Skin of body (tissue), 1 donor: ENCODE measurements at regions not wholly inside any gene's neighbourhood (a gene's known extent, or its start where the extent isn't known, plus 50 kb on each side); places are given as distances from the start of the nearest gene placed in this dataset.
"Not testable (repeated sequence)": the region's sequence is repeated elsewhere in the genome, so short reads cannot be mapped to it uniquely, and the experiment has no call there.

Source experiments
- DNase-seq: peaks from one replicate; lab custom pipeline; 2025; lab: John Stamatoyannopoulos, UW

DNA sequence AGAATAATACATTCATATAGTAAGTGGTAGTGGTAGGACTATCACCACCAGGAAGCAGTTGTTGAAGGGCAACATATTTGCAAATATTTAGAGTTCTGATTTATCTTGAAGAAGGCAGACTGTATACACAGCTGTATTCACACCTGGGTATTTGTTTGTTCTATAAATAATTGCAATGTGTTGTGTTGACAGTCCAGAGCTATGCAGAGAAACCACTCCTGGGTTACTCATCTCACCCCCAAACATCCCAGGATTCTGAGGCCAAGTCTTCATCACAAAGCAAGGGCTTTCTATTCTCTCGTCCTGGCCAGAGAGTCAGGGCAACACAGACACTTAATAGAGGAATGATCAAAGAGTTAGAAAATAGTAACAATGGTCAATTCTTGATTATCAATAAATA lies 102.1 kb upstream of the FAT3 start:
- DNase-seq, result no peak

GRCh38 chr11:92111287-92111686 lies 113.3 kb upstream of the FAT3 start:
- DNase-seq, result no peak

GRCh38 chr11:92109466-92109865 lies 115.2 kb upstream of the FAT3 start:
- no peak for DNase-seq

GRCh38 chr11:92107331-92107730 lies 117.3 kb upstream of the FAT3 start:
- DNase-seq, result no peak

DNA sequence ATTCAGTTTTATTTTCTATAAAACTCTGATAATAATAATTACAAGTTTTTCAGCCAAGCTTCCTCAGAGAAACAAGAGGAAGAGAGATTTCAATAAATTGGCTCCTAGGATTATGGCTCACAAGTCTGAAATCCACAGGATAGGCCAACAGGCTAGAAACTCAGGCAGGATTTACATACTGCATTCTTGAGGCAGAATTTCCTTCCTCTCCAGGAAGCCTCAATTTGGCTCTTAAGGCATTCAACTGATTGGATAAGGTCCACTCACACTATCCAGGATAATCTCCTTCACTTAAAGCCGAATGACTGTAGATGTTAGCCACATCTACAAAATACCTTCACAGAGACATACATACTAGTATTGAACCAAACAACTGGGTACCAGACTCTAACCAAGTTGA lies 120.3 kb upstream of the FAT3 start:
- no peak for DNase-seq

DNA sequence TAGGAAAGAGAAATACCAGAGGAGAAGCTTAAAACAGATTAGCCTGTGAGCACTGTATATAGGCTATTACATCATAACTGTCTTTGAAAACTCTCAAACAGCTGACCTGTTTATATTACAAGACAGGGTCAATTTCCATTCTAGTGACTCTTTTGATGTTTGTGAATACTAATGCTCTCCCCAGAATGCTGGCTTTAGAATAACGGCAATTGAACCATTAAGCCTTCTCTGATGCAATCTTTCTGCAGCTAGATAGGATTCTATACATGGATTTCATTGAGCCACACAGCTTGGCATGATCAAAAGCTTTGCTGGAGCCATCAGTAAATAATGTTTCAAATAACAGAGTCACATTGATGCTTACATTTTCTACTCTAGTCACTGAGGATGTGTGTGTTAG lies 122.7 kb upstream of the FAT3 start:
- DNase-seq, result no peak

DNA sequence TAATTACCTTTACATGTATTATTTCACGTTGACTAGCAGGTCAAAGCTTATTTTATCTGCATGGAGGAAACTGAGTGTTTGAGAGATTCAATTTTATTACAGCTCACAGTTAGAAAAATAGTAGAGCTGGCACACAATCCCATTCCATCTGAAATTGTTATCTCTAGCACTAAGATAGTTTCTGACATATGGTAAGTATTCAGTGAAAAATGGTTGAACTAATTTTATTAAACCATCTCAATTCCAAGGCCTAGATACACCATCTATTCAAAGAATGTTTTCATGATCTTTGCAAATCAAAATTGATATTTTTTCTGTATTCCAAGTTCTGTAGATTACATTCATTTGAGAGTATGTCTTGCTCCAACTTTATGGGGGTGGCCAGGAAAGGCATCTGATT lies 125.4 kb upstream of the FAT3 start:
- DNase-seq, result no peak

DNA sequence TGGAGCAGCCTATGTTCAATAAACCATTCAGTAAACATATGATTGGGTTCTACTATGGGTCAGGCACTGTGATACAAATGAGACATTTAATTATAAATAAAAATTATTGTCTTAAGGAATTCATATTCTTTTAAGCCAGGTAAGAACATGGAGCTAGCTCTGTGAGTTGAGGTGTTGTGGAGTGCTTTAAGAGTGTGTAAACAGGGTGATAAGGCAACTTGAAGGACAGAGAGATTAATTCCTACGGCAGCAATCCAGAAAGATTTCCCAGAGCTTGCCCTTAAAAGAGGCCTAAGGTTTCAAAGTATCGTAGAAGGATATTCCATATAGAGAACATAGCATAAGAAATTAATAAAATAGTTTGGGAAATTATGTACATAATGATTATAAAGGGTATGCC lies 126.4 kb upstream of the FAT3 start:
- DNase-seq, result no peak

DNA sequence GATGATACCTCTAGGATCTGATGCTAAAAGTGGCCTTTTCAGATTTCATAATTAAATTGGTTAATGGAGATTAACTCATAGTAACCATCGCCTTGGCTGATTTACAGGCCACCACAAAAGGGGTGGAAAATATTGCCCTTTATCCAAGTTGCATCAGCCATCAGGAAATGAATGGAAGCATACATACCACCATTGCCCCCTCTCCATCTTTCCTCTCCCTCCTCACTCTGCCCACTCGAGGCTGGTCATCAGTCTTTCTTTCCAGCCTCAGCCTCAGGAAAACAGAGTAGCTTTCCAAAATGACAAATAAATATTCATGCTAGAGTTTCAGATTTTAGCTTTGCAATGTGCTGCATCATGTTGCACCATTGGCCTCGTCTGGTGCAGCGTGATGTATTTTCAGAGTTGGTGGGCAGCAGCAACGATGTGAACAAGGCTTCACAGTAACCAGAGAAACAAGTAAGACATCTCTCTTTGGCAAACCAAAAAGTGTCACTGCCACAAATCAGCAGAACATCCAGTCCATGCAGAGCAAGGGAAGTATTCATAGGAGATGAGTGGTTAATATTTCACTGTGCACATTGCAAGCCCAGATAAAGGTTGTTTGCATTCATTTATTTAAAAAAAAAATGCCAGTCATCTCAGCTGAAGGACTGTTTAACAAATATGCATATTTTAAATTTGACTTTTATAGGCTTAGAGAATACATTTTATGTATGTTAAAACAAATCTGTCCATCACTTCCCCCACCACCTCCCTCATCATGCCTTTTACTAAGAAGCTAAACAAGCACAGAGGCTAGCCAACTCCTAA lies 136.7 kb upstream of the FAT3 start:
- DNase-seq, result no peak

GRCh38 chr11:92083123-92083522 lies 141.5 kb upstream of the FAT3 start:
- no peak for DNase-seq

DNA sequence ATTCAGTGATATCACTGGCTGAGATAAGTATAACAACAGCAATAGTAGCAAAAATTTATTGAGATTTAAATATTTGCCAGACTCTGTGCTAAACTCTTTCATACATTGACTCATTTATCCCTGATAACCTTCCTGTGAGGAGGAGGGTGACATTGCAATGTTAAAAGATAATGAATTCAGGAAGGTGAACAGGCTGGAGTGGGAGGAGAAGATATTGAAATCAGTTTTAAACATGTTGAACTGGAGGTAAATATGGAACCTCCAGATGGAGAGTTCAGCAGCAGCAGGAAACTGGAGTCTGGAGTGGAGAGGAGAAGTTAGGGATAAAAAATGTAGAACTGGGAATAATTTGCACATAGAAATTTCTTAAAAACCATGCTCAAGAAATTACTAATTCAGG lies 142.0 kb upstream of the FAT3 start:
- no peak for DNase-seq

GRCh38 chr11:92074498-92074897 lies 150.1 kb upstream of the FAT3 start:
- not testable (repeated sequence) for DNase-seq

DNA sequence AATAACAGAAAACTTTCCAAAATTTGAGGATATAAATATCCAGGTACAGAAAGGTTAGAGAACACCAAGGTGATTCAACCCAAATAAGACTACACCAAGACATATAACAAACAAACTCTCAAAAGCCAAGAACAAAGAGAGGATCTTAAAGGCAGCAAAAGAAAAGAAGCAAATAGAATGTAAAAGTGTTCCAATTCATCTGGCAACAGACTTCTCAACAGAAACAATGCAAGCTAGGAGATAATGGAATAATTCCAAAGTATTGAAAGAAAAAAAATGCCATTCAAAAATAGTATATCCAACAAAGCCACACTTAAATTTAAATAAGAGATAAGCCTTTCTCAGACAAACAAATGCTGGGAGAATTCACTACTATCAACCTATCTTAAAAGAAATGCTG lies 153.0 kb upstream of the FAT3 start:
- no peak for DNase-seq

DNA sequence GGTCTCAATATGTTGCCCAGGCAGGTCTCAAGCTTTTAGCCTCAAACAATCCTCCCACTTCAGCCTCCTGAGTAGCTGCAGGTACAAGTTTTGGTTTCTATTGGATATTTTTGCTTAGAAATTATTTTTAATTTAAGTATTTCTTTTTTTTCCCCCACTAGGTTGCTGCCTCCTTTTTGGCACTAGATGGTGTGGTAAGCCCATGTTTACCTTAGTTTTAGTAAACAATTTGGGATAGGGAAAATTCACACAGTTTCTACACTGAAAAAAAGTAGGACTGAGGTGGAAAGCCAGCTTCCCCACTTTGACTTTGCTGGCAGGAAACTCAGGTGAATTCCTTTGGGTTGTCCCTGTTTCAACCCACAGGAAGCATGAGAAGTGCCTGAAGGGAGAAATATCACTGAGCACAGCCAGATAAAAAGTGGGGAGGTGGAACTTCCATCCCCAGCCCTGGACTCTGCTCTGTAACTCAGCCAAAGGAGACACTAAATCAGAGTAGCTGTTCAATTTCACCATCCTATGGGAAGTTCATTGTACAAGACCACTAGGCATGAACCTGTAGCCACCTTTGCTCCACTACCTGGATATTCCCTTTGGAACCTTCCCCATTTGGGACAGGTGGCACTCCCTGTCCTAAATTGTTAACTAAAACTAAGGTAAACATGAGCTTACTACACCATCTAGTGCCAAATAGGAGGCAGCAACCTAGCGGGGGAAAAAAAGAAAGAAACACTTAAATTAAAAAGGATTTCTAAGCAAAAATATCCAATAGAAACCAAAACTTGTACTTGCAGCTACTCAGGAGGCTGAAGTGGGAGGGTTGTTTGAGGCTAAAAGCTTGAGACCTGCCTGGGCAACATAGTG lies 154.4 kb upstream of the FAT3 start:
- no peak for DNase-seq

DNA sequence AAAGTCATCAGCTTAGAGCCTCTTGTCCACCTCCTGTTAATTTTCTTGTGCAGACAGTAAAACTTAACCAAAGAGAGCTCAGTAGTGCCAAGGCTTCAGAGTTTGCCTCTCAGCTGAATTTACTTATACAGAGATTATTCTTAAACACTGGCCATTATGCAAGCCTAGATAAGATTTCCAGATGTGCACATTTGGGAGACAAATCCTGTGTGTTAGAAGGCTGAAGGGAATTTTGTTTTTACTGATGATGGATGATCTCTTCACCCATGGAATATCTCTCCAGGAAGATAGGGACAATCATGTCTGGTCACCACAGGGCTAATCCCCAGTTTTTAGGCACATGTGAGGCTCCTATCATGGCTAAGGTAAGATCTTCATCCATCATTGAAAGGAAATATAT lies 157.6 kb upstream of the FAT3 start:
- DNase-seq, result no peak

GRCh38 chr11:92061456-92062062 lies 163.1 kb upstream of the FAT3 start:
- no peak for DNase-seq

- no peak for DNase-seq
These were observed 166.7 kb upstream of the FAT3 start for GRCh38 chr11:92057849-92058442.

GRCh38 chr11:92053216-92053615 lies 171.4 kb upstream of the FAT3 start:
- no peak for DNase-seq

- no peak for DNase-seq
These were observed 174.3 kb upstream of the FAT3 start for GRCh38 chr11:92050305-92050704.

DNA sequence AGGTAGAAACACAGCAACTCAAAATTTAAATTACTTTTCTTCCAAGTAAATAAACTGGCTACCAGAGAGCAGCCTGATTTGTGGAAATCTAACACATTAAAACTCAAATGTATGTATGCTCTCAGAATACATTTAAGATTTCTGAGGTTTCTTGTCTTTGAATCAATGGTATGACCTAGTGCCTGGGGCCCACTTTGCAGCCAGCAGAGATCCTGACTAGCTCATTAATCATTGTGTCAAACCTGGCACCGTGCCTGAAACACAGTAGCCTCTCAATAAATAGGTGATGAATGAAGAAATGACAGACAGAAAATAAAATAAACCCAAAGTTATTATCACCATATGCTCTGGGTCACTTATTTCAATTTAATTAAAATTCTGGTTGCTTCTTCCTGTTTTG lies 176.2 kb upstream of the FAT3 start:
- no peak for DNase-seq

- no peak for DNase-seq
These were observed 178.5 kb upstream of the FAT3 start for GRCh38 chr11:92046103-92046502.

GRCh38 chr11:92045301-92045700 lies 179.3 kb upstream of the FAT3 start:
- DNase-seq, result no peak
